HG03039 (cell line): ENCODE measurements at regions not wholly inside any gene's neighbourhood (a gene's known extent, or its start where the extent isn't known, plus 50 kb on each side); places are given as distances from the start of the nearest gene placed in this dataset.

ENCODE experiments used
- ATAC-seq: cut with Tn5 transposase; IDR thresholded peaks from one replicate; pipeline ENCODE4 v1.9.1; 2021; ENCODE audit warnings: mild to moderate bottlenecking, moderate library complexity; ENCODE audit not compliant: unreplicated experiment

DNA sequence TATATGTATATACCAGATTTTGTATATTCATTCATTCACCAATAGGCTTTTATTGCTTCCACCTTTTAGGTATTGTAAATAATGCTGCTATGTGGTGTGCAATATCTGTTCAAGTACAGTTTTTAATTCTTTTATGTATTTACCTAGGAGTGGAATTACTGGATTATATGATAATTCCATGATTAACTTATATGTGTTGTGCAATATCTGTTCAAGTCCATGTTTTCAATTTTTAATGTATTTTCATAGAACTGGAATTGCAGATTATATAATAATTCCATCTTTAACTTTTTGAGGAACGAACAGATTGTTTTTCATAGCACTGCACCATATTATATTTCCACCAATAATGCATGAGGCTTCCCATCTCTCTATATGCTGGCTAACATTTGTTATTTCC, 50.6 kb upstream of the L3MBTL4 start:
- no peak for ATAC-seq

DNA sequence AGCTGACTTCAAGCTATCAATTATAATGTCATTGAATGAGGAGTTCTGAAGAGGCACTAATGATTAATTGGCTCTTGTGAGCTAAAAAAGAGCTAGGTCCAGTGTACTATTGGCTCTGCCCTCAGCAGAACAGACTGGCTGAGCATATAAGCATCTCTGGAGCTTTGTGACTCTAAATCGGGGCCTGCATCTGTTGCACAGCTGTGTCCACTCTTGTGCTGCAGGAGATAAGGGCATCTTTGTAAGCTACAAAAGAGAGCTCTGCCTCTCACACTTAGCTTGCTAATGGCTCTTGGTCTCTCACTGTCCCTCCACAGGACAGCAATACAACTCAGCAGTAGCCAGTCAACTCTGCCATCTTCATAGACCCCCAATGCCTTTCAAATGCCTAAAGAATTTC, 61.5 kb upstream of the L3MBTL4 start:
- no peak for ATAC-seq

- ATAC-seq, result no peak
Measured at GRCh38 chr18:6476880-6477279, 62.2 kb upstream of the L3MBTL4 start.

DNA sequence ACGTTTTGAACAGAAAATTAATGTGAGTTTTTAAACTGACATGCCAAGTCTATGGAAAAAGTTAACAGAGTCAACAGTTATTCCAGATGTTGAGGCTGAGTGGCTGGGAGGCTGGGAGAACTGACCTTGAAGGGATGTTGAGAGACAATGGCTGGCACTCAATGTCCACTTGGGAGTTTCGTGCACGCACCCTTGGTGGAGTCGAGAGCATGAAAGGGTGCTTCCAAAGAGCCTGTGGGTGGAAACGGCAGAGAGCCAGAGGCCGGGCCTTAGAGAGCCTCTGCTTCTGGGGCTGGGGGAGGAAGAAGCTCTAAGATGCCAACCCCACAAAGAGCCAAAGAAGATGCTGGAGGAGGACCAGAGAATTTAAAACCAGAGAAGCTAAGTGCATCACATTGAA, 63.4 kb upstream of the L3MBTL4 start:
- no peak for ATAC-seq

GRCh38 chr18:6479699-6480098, 65.0 kb upstream of the L3MBTL4 start:
- ATAC-seq, result no peak

DNA sequence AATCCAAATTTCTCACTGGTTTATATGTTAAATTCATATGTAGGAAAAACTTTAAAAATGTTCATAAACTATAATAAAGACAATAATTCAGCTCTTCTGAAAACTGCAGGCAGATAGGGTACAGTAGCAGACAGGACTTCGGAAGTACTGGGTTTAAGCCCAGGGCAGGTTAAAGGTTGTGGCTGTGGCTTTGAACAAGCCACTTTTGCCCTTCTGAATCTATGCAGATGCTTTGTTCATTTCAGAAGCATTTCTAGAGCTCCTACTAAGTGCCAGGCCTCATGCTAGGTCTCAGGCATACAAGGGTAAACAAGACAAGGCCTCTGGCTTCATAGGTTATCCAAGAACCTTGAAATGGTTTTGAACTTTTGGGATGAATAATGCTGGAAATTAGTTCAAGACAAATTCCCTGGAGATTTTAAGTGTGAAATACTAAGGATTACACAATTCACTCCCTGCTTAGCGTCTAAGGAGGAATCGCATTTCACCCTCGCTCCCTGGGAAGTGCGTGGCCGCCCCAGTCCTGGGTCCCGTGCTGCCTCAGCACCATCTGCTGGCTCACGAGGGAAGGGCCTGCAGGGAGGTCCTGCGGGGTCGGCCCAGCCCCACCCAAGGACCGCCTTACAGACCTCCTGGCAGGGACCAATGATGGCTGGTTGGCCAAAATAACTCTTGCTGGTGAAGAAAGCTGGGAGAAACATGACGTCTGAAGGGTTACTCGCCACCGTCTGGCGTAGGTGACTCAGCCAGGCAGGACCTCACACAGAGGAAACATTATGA, 67.7 kb upstream of the L3MBTL4 start:
- peak; percentile 72 for ATAC-seq

- ATAC-seq, result no peak
Measured at GRCh38 chr18:6484659-6485058, 69.9 kb upstream of the L3MBTL4 start.

- ATAC-seq, result no peak
Measured at GRCh38 chr18:6486313-6486712, 71.6 kb upstream of the L3MBTL4 start.

- no peak for ATAC-seq
Measured at GRCh38 chr18:6486764-6487426, 72.2 kb upstream of the L3MBTL4 start.

GRCh38 chr18:6487968-6488367, 73.3 kb upstream of the L3MBTL4 start:
- no peak for ATAC-seq

DNA sequence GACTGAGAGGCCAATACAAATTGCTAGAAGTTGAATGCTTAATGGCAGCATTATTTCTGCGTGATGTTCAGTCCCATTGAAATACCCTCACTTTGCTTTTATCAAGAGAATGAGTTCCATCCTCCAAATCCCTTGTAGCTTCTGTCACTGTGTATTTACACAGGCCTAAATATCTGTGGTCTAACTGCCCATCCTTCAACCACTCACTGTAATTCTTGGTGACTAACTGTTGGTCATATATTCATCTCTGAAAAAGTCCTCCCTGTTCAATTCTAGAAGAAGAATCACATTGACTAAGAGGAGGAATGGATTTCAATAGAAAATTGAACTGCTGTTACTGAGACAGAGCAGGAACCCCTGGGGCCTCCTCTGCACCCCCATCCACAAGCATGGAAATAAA, 74.2 kb upstream of the L3MBTL4 start:
- no peak for ATAC-seq

GRCh38 chr18:6489977-6490376, 75.3 kb upstream of the L3MBTL4 start:
- ATAC-seq, result no peak

GRCh38 chr18:6493194-6493593, 78.5 kb upstream of the L3MBTL4 start:
- ATAC-seq, result no peak

- ATAC-seq, result no peak
Measured at GRCh38 chr18:6495536-6495935, 80.8 kb upstream of the L3MBTL4 start.

- no peak for ATAC-seq
Measured at GRCh38 chr18:6497543-6497942, 82.8 kb upstream of the L3MBTL4 start.

- no peak for ATAC-seq
Measured at GRCh38 chr18:6498289-6498856, 83.7 kb upstream of the L3MBTL4 start.

DNA sequence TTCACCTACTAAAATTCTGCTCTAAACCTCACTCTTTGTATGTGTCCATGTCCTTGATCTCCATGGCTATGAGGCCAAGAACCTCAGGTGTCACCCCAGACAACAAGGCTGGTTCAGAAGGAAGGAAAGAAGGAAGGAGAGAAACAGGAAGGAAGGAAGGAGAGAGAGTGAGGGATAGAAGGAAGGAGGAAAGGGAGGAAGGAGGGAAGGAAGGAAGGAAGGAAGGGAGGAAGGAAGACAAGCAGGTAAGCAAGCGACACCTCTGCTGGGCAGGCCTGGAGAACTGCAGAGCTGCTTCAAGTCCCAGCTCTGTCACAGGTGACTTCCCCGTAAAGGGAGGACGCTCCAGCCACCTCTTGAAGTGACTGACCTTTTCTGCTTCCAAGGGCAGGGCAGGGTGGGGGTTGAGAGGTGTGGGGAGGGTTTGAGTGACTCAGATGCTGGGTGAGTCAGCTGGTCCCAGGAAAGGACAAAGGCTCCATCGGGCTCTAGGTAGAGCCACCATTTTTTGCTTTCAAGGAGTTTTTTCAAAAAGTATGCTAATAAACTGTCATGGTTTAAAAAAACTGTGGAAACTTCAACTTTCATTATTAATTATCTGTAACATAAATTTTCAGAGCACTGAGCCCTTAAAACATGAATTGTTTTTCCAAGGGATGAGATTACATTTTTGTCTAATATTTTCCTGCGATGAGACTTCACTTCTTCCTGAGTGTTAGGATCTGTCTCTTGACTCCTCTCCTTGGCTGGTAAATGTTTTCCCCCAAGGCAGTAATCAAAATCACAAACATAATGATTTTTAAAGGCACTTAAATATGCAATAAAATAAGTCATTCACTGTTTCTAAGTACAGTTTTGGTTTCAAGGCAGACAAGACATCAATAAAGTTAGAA, 90.1 kb upstream of the L3MBTL4 start:
- ATAC-seq, result no peak

GRCh38 chr18:6505498-6505875, 90.8 kb upstream of the L3MBTL4 start:
- no peak for ATAC-seq

DNA sequence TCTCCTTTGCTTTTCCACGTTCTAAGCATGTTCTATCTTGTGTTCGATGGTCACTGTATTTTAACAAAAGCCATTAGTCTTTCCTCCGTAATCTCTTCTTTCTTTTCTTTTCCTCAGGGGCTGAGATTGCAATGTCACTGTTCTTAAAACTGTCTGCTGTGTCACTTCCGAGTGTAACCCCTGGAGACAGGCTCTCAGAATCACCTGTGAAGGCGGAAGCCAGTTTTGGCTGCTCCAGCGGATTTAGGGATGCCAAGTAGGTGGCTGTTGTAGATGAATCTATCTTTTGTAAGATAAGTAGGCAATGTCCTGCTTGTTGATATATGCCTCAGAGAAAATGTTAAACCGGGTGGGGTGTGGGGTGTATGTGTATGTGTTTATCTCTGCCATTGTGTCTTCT, 94.7 kb upstream of the L3MBTL4 start:
- ATAC-seq, result no peak

- no peak for ATAC-seq
Measured at GRCh38 chr18:6509832-6510231, 95.1 kb upstream of the L3MBTL4 start.

DNA sequence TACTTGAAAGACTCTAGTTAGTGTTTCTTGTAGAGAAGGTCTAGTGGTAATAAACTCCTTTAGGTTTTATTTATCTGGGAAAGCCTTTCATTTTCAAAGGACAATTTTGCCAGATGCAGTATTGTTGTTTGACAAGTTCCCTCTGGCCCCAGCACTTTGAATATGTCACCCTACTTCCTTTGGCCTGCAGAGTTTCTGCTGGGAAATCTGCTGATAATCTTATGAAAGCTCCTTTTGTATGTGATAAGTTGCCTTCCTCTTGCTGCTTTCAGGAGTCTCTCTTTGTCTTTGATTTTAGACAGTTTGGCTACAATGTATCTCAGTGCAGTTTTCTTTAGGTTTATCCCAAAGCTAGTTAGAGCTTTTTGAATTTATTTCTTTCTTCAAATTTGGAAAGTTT, 106.2 kb upstream of the L3MBTL4 start:
- ATAC-seq, result no peak
